ENCODE measurements at regions not wholly inside any gene's neighbourhood (a gene's known extent, or its start where the extent isn't known, plus 50 kb on each side); places are given as distances from the start of the nearest gene placed in this dataset.

- Histone ChIP-seq H3K36me3 (no peaks in the 10 kb centered on the region), H3K4me3 (no peak overlapping the region), H3K27me3 (peaks cover 34% of the 10 kb centered on the region; the same call in 1 of the 2 replicates), H3K27ac (no peak overlapping the region), H3K9me3 (replicated peaks) (0 out of 2 replicates have a peak, but pooled peaks cover 2% of the 10 kb centered on the region), H3K4me1 (no peaks in the 10 kb centered on the region)
- DNase-seq: no peak
These were observed 160.7 kb upstream of the HDAC4 start for GRCh38 chr2:239561446-239562001.

GRCh38 chr2:239559417-239560261 lies 158.8 kb upstream of the HDAC4 start:
- no peak for DNase-seq
- Histone ChIP-seq H3K36me3 (no peaks in the 10 kb centered on the region), H3K9me3 (replicated peaks) (peaks cover 2% of the 10 kb centered on the region; the same call in 1 of the 2 replicates), H3K27ac (no peak overlapping the region), H3K4me3 (no peak overlapping the region), H3K27me3 (peaks cover 27% of the 10 kb centered on the region), H3K4me1 (no peaks in the 10 kb centered on the region)

GRCh38 chr2:239558661-239559060 lies 157.8 kb upstream of the HDAC4 start:
- no peak overlapping the region for H3K4me3 ChIP-seq
- no peaks in the 10 kb centered on the region for H3K36me3 ChIP-seq
- DNase-seq: no peak
- no peak overlapping the region for H3K27ac ChIP-seq
- peaks cover 28% of the 10 kb centered on the region for H3K27me3 ChIP-seq
- H3K9me3 ChIP-seq (replicated peaks): peaks cover 2% of the 10 kb centered on the region; the same call in 1 of the 2 replicates
- no peaks in the 10 kb centered on the region for H3K4me1 ChIP-seq

- DNase-seq: no peak
- Histone ChIP-seq H3K27me3 (peaks cover 30% of the 10 kb centered on the region), H3K4me1 (no peaks in the 10 kb centered on the region), H3K36me3 (no peaks in the 10 kb centered on the region), H3K4me3 (no peak overlapping the region), H3K27ac (no peak overlapping the region), H3K9me3 (replicated peaks) (peaks cover 2% of the 10 kb centered on the region; the same call in 1 of the 2 replicates)
These were observed 156.7 kb upstream of the HDAC4 start for GRCh38 chr2:239557516-239557915.

- DNase-seq: no peak
- no peak overlapping the region for H3K27ac ChIP-seq
- no peak overlapping the region for H3K4me3 ChIP-seq
- H3K27me3 ChIP-seq: peaks cover 37% of the 10 kb centered on the region
- H3K4me1 ChIP-seq: no peaks in the 10 kb centered on the region
- H3K36me3 ChIP-seq: no peaks in the 10 kb centered on the region
- peaks cover 2% of the 10 kb centered on the region; the same call in 1 of the 2 replicates for H3K9me3 ChIP-seq (replicated peaks)
These were observed 154.7 kb upstream of the HDAC4 start for GRCh38 chr2:239555571-239555905.

- Histone ChIP-seq H3K27ac (no peak overlapping the region), H3K9me3 (replicated peaks) (peaks cover 2% of the 10 kb centered on the region; the same call in 1 of the 2 replicates), H3K27me3 (peaks cover 38% of the 10 kb centered on the region), H3K4me3 (no peak overlapping the region), H3K4me1 (no peaks in the 10 kb centered on the region), H3K36me3 (no peaks in the 10 kb centered on the region)
- no peak for DNase-seq
These were observed 154.1 kb upstream of the HDAC4 start for GRCh38 chr2:239554766-239555570.

GRCh38 chr2:239553376-239554000 lies 152.7 kb upstream of the HDAC4 start:
- peaks cover 2% of the 10 kb centered on the region; the same call in 1 of the 2 replicates for H3K9me3 ChIP-seq (replicated peaks)
- H3K27ac ChIP-seq: no peak overlapping the region
- no peaks in the 10 kb centered on the region for H3K4me1 ChIP-seq
- H3K27me3 ChIP-seq: peaks cover 34% of the 10 kb centered on the region
- no peaks in the 10 kb centered on the region for H3K36me3 ChIP-seq
- H3K4me3 ChIP-seq: no peak overlapping the region
- no peak for DNase-seq

- no peak overlapping the region for H3K27ac ChIP-seq
- peaks cover 30% of the 10 kb centered on the region for H3K27me3 ChIP-seq
- DNase-seq: no peak
- peaks cover 2% of the 10 kb centered on the region; the same call in 1 of the 2 replicates for H3K9me3 ChIP-seq (replicated peaks)
- H3K4me1 ChIP-seq: no peaks in the 10 kb centered on the region
- H3K36me3 ChIP-seq: no peaks in the 10 kb centered on the region
- no peak overlapping the region for H3K4me3 ChIP-seq
These were observed 151.6 kb upstream of the HDAC4 start for GRCh38 chr2:239552213-239552926.

GRCh38 chr2:239551206-239551605 lies 150.4 kb upstream of the HDAC4 start:
- no peak overlapping the region for H3K27ac ChIP-seq
- no peaks in the 10 kb centered on the region for H3K36me3 ChIP-seq
- no peaks in the 10 kb centered on the region; the same call in 1 of the 2 replicates for H3K9me3 ChIP-seq (replicated peaks)
- H3K4me3 ChIP-seq: no peak overlapping the region
- DNase-seq: no peak
- H3K4me1 ChIP-seq: no peaks in the 10 kb centered on the region
- H3K27me3 ChIP-seq: peaks cover 27% of the 10 kb centered on the region

- Histone ChIP-seq H3K36me3 (no peaks in the 10 kb centered on the region), H3K4me1 (no peaks in the 10 kb centered on the region), H3K27me3 (peaks cover 27% of the 10 kb centered on the region), H3K4me3 (no peak overlapping the region), H3K27ac (no peak overlapping the region), H3K9me3 (replicated peaks) (no peaks in the 10 kb centered on the region)
- DNase-seq: no peak
These were observed 149.5 kb upstream of the HDAC4 start for GRCh38 chr2:239550357-239550756.

- Histone ChIP-seq H3K36me3 (no peaks in the 10 kb centered on the region), H3K27me3 (peaks cover 21% of the 10 kb centered on the region), H3K9me3 (replicated peaks) (no peaks in the 10 kb centered on the region), H3K4me1 (no peaks in the 10 kb centered on the region), H3K27ac (no peak overlapping the region), H3K4me3 (no peak overlapping the region)
- no peak for DNase-seq
These were observed 149.0 kb upstream of the HDAC4 start for GRCh38 chr2:239549711-239550255.

GRCh38 chr2:239548965-239549595 lies 148.3 kb upstream of the HDAC4 start:
- no peaks in the 10 kb centered on the region for H3K4me1 ChIP-seq
- H3K4me3 ChIP-seq: no peak overlapping the region
- H3K27ac ChIP-seq: no peak overlapping the region
- no peak for DNase-seq
- no peaks in the 10 kb centered on the region for H3K9me3 ChIP-seq (replicated peaks)
- peaks cover 20% of the 10 kb centered on the region for H3K27me3 ChIP-seq
- no peaks in the 10 kb centered on the region for H3K36me3 ChIP-seq

- H3K4me3 ChIP-seq: no peak overlapping the region
- H3K9me3 ChIP-seq (replicated peaks): no peaks in the 10 kb centered on the region
- H3K4me1 ChIP-seq: no peaks in the 10 kb centered on the region
- no peaks in the 10 kb centered on the region for H3K36me3 ChIP-seq
- H3K27me3 ChIP-seq: peaks cover 18% of the 10 kb centered on the region
- DNase-seq: no peak
- no peak overlapping the region for H3K27ac ChIP-seq
These were observed 147.6 kb upstream of the HDAC4 start for GRCh38 chr2:239548451-239548871.
